ENCODE measurements at regions not wholly inside any gene's neighbourhood (a gene's known extent, or its start where the extent isn't known, plus 50 kb on each side); places are given as distances from the start of the nearest gene placed in this dataset.

- DNase-seq (ENCODE audit: low spot score): no peak
- no peak overlapping the region for H3K27ac ChIP-seq
- POLR2A ChIA-PET (ENCODE audit: low non-redundant PET): no interaction called here
- CTCF ChIA-PET: no interaction called here
- TF ChIP-seq CTCF (conservative IDR thresholded peaks at IDR 0.05; ENCODE audit: low read depth): no peak
These were observed 1536.7 kb downstream of the SI start for GRCh38 chr3:163541629-163542028.

GRCh38 chr3:163538387-163538786 is 1539.9 kb downstream of the SI start:
- CTCF ChIA-PET: no interaction called here
- no peak for DNase-seq (ENCODE audit: low spot score)
- POLR2A ChIA-PET (ENCODE audit: low non-redundant PET): no interaction called here
- no peak for TF ChIP-seq CTCF (conservative IDR thresholded peaks at IDR 0.05; ENCODE audit: low read depth)
- no peak overlapping the region for H3K27ac ChIP-seq

- TF ChIP-seq CTCF (conservative IDR thresholded peaks at IDR 0.05; ENCODE audit: low read depth): no peak
- CTCF ChIA-PET: no interaction called here
- no peak for DNase-seq (ENCODE audit: low spot score)
- no peak overlapping the region for H3K27ac ChIP-seq
- POLR2A ChIA-PET (ENCODE audit: low non-redundant PET): no interaction called here
These were observed 1544.9 kb downstream of the SI start for GRCh38 chr3:163533381-163533780.

- POLR2A ChIA-PET (ENCODE audit: low non-redundant PET): no interaction called here
- no peak for TF ChIP-seq CTCF (conservative IDR thresholded peaks at IDR 0.05; ENCODE audit: low read depth)
- no peak for DNase-seq (ENCODE audit: low spot score)
- H3K27ac ChIP-seq: no peak overlapping the region
- CTCF ChIA-PET: no interaction called here
These were observed 1554.9 kb downstream of the SI start for GRCh38 chr3:163523375-163523774.

GRCh38 chr3:163521261-163521660 is 1557.0 kb downstream of the SI start:
- no peak overlapping the region for H3K27ac ChIP-seq
- TF ChIP-seq CTCF (conservative IDR thresholded peaks at IDR 0.05; ENCODE audit: low read depth): no peak
- no peak for DNase-seq (ENCODE audit: low spot score)
- POLR2A ChIA-PET (ENCODE audit: low non-redundant PET): no interaction called here
- CTCF ChIA-PET: no interaction called here

- no peak for DNase-seq (ENCODE audit: low spot score)
- POLR2A ChIA-PET (ENCODE audit: low non-redundant PET): no interaction called here
- no peak for TF ChIP-seq CTCF (conservative IDR thresholded peaks at IDR 0.05; ENCODE audit: low read depth)
- CTCF ChIA-PET: no interaction called here
- H3K27ac ChIP-seq: no peak overlapping the region
These were observed 1560.2 kb downstream of the SI start for GRCh38 chr3:163518065-163518464.

GRCh38 chr3:163513149-163513657 is 1565.1 kb downstream of the SI start:
- DNase-seq (ENCODE audit: low spot score): no peak
- no peak for TF ChIP-seq CTCF (conservative IDR thresholded peaks at IDR 0.05; ENCODE audit: low read depth)
- H3K27ac ChIP-seq: no peak overlapping the region
- ChIA-PET CTCF (interaction anchor here (0.5 to 0.6 kb wide), 2 partner anchors 385 to 453 kb away, joined by 3 to 4 read pairs; no protein-coding TSS in a partner anchor), POLR2A (ENCODE audit: low non-redundant PET) (no interaction called here)
